ENCODE measurements at regions not wholly inside any gene's neighbourhood (a gene's known extent, or its start where the extent isn't known, plus 50 kb on each side); places are given as distances from the start of the nearest gene placed in this dataset.

DNA sequence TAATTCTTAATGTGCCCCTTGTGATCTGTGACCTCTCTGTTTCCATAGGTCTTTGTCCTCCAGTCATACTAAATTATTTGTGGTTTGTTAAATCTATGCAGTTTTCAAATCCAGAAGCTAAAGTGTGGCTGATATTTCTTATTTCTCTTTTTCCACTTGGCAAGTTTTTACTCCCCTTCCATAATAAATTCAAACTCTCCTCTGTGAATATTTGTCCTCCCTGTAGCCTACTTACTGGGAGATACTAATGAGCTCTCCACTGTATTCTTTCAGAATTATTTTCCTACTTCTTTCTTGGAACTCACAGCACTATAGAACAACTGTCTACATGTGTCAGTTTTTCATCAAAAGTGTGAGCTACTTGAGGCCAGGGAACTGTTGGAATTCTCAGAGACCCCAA lies 430.8 kb upstream of the PTBP2 start:
- TF ChIP-seq CTCF (IDR thresholded peaks at IDR 0.05) (no peak), ZFX (IDR thresholded peaks at IDR 0.05; ENCODE audit: borderline replicate concordance) (no peak)
